Left ventricle myocardium inferior (tissue), 1 donor: ENCODE measurements at regions not wholly inside any gene's neighbourhood (a gene's known extent, or its start where the extent isn't known, plus 50 kb on each side); places are given as distances from the start of the nearest gene placed in this dataset.

Source experiments
- DNase-seq: peaks from one replicate; pipeline ENCODE4 v3.0.0-alpha.2; 2020
- H3K27ac ChIP-seq: fragments of 200-600 bp; replicated peaks from 2 replicates; pipeline ENCODE4 v1.8.0; 2021
- H3K27me3 ChIP-seq: fragments of 200-600 bp; 2 replicates; pipeline ENCODE4 v1.8.0; 2021; ENCODE audit warnings: low read depth
- H3K36me3 ChIP-seq: fragments of 200-600 bp; 2 replicates; pipeline ENCODE4 v1.8.0; 2021
- H3K4me1 ChIP-seq: fragments of 200-600 bp; 2 replicates; pipeline ENCODE4 v1.8.0; 2021
- H3K4me3 ChIP-seq: fragments of 200-600 bp; 2 replicates; pipeline ENCODE4 v1.8.0; 2021; ENCODE audit warnings: mild to moderate bottlenecking, moderate library complexity
- H3K9me3 ChIP-seq: fragments of 200-600 bp; replicated peaks from 2 replicates; pipeline ENCODE4 v1.8.0; 2021
- CTCF ChIP-seq: fragments of 200-600 bp; IDR thresholded peaks from 2 replicates; pipeline ENCODE4 v1.8.0; 2021; ENCODE audit warnings: antibody characterized with exemption, mild to moderate bottlenecking, borderline replicate concordance
- intact Hi-C: fragments of 100-400 bp; cut with micrococcal nuclease; formaldehyde crosslinking; loops from one replicate; pipeline ENCODE4 v1.11.0; 2022
- donor health status: DM: no; HTN: yes; CAD: no; lungs with severe emphysema.

GRCh38 chr9:134537951-134538641 lies 103.5 kb upstream of the COL5A1 start:
- Histone ChIP-seq H3K4me3 (no peak overlapping the region), H3K36me3 (no peaks in the 10 kb centered on the region), H3K9me3 (no peaks in the 10 kb centered on the region), H3K27me3 (peaks cover 75% of the 10 kb centered on the region), H3K4me1 (peaks cover 9% of the 10 kb centered on the region), H3K27ac (peak overlapping the region; percentile 73)
- intact Hi-C loops = no loop called here
- TF ChIP-seq CTCF = no peak
- peak; percentile 51 for DNase-seq

- peak; percentile 10 for DNase-seq
- Histone ChIP-seq H3K4me3 (no peak overlapping the region), H3K36me3 (no peaks in the 10 kb centered on the region), H3K9me3 (no peaks in the 10 kb centered on the region), H3K27me3 (peaks cover 69% of the 10 kb centered on the region), H3K4me1 (peaks cover 9% of the 10 kb centered on the region), H3K27ac (peak overlapping the region; percentile 73)
- TF ChIP-seq CTCF = no peak
- intact Hi-C loops = no loop called here
These were observed 102.6 kb upstream of the COL5A1 start for GRCh38 chr9:134538856-134539566.

- no peaks in the 10 kb centered on the region for H3K36me3 ChIP-seq
- no peaks in the 10 kb centered on the region for H3K9me3 ChIP-seq
- peaks cover 68% of the 10 kb centered on the region for H3K27me3 ChIP-seq
- peaks cover 9% of the 10 kb centered on the region for H3K4me1 ChIP-seq
- H3K27ac ChIP-seq = peak overlapping the region; percentile 73
- no peak for TF ChIP-seq CTCF
- intact Hi-C loops = no loop called here
- DNase-seq = no peak
- H3K4me3 ChIP-seq = no peak overlapping the region
These were observed 101.9 kb upstream of the COL5A1 start for GRCh38 chr9:134539586-134540194.

- Histone ChIP-seq H3K36me3 (no peaks in the 10 kb centered on the region), H3K27ac (peak overlapping the region; percentile 73), H3K9me3 (no peaks in the 10 kb centered on the region), H3K4me1 (peaks cover 17% of the 10 kb centered on the region), H3K4me3 (no peak overlapping the region), H3K27me3 (peaks cover 63% of the 10 kb centered on the region)
- intact Hi-C loops = no loop called here
- peak; percentile 11 for DNase-seq
- TF ChIP-seq CTCF = no peak
These were observed 101.1 kb upstream of the COL5A1 start for GRCh38 chr9:134540276-134541096.

GRCh38 chr9:134541097-134541747 lies 100.4 kb upstream of the COL5A1 start:
- H3K4me1 ChIP-seq = peaks cover 24% of the 10 kb centered on the region
- H3K9me3 ChIP-seq = no peaks in the 10 kb centered on the region
- intact Hi-C loops = no loop called here
- DNase-seq = peak; percentile 9
- no peak overlapping the region for H3K4me3 ChIP-seq
- peaks cover 65% of the 10 kb centered on the region for H3K27me3 ChIP-seq
- TF ChIP-seq CTCF = no peak
- no peaks in the 10 kb centered on the region for H3K36me3 ChIP-seq
- no peak overlapping the region for H3K27ac ChIP-seq
